HEK293 (cell line): ENCODE measurements at regions not wholly inside any gene's neighbourhood (a gene's known extent, or its start where the extent isn't known, plus 50 kb on each side); places are given as distances from the start of the nearest gene placed in this dataset.

Source experiments
- CTCF ChIA-PET: fragments of 350-600 bp; formaldehyde crosslinking; extraction: SDS; loops from one replicate; lab custom pipeline; 2021; ENCODE audit warnings: antibody characterized with exemption; lab: Yijun Ruan, JAX
- POLR2A ChIA-PET: fragments of 300-600 bp; formaldehyde crosslinking; extraction: SDS; loops from one replicate; lab custom pipeline; 2020; ENCODE audit warnings: antibody characterized with exemption, inconsistent platforms; lab: Yijun Ruan, JAX
- H3K27ac ChIP-seq: fragments of 200-500 bp; sonication (Bioruptor generic); 2 replicates; pipeline ENCODE4 v1.5.1; 2014; ENCODE audit warnings: low read depth, low read length, control low read depth, inconsistent platforms; ENCODE audit errors: extremely low read depth
- H3K36me3 ChIP-seq, 2 experiments: fragments of 200-500 bp in 1 of 2; sonication (Bioruptor generic) in 1 of 2; 1 replicate in 1 of 2; 2 replicates in 1 of 2; pipeline ENCODE4 v1.5.1; 2014 to 2017; ENCODE audit warnings: inconsistent platforms in 2 of 2, low read length in 2 of 2; ENCODE audit not compliant: control insufficient read depth in 2 of 2, insufficient read depth in 1 of 2
- H3K4me1 ChIP-seq: fragments of 200-500 bp; sonication (Bioruptor generic); 2 replicates; pipeline ENCODE4 v1.5.1; 2014; ENCODE audit warnings: mild to moderate bottlenecking, low read length, inconsistent platforms; ENCODE audit not compliant: control insufficient read depth, insufficient read depth
- H3K4me3 ChIP-seq: 2 replicates; pipeline ENCODE4 v1.5.1; 2011; ENCODE audit warnings: low read depth, mild to moderate bottlenecking, control low read depth, low read length, moderate library complexity
- H3K9me3 ChIP-seq: fragments of 200-500 bp; sonication (Bioruptor generic); 2 replicates; pipeline ENCODE4 v1.5.1; 2014; ENCODE audit warnings: low read depth, low read length, inconsistent platforms; ENCODE audit not compliant: control insufficient read depth, insufficient read depth
- HOXD13 ChIP-seq: sonication (generic); formaldehyde crosslinking; IDR thresholded peaks from 2 replicates; pipeline ENCODE4 v1.8.0; 2022; ENCODE audit warnings: missing genetic modification reagents, borderline replicate concordance
- REPIN1 ChIP-seq: fragments of 450-650 bp; formaldehyde crosslinking; IDR thresholded peaks from 2 replicates; pipeline ENCODE4 v1.5.1; 2017; ENCODE audit warnings: missing biosample characterization, missing genetic modification characterization, low read depth
- SCRT2 ChIP-seq: fragments of 450-650 bp; formaldehyde crosslinking; IDR thresholded peaks from 2 replicates; pipeline ENCODE4 v1.5.1; 2016; ENCODE audit warnings: missing biosample characterization, missing genetic modification characterization
- ZBTB17 ChIP-seq: fragments of 450-650 bp; formaldehyde crosslinking; IDR thresholded peaks from 2 replicates; pipeline ENCODE4 v1.5.1; 2016; ENCODE audit warnings: missing biosample characterization, missing genetic modification characterization
- ZBTB44 ChIP-seq: fragments of 450-650 bp; IDR thresholded peaks from 2 replicates; pipeline ENCODE4 v1.5.1; 2018; ENCODE audit warnings: missing biosample characterization, mild to moderate bottlenecking, missing genetic modification characterization
- ZBTB48 ChIP-seq: fragments of 450-650 bp; formaldehyde crosslinking; IDR thresholded peaks from 2 replicates; pipeline ENCODE4 v1.5.1; 2016; ENCODE audit warnings: missing biosample characterization, missing genetic modification characterization
- ZFP3 ChIP-seq: fragments of 450-650 bp; formaldehyde crosslinking; IDR thresholded peaks from 2 replicates; pipeline ENCODE4 v1.5.1; 2016; ENCODE audit warnings: low read depth, missing biosample characterization, missing genetic modification characterization
- ZNF10 ChIP-seq: fragments of 450-650 bp; formaldehyde crosslinking; IDR thresholded peaks from 2 replicates; pipeline ENCODE4 v1.5.1; 2017; ENCODE audit warnings: missing biosample characterization, missing genetic modification characterization
- ZNF174 ChIP-seq: fragments of 450-650 bp; formaldehyde crosslinking; IDR thresholded peaks from 2 replicates; pipeline ENCODE4 v1.5.0; 2017; ENCODE audit warnings: missing biosample characterization, mild to moderate bottlenecking, missing genetic modification characterization
- ZNF239 ChIP-seq: fragments of 450-650 bp; formaldehyde crosslinking; IDR thresholded peaks from 2 replicates; pipeline ENCODE4 v1.5.1; 2016; ENCODE audit warnings: missing biosample characterization, missing genetic modification characterization
- ZNF311 ChIP-seq: fragments of 450-650 bp; formaldehyde crosslinking; IDR thresholded peaks from 2 replicates; pipeline ENCODE4 v1.5.1; 2017; ENCODE audit warnings: missing biosample characterization, missing genetic modification characterization, borderline replicate concordance
- ZNF416 ChIP-seq: fragments of 450-650 bp; formaldehyde crosslinking; IDR thresholded peaks from 2 replicates; pipeline ENCODE4 v1.5.1; 2016; ENCODE audit warnings: missing biosample characterization, missing genetic modification characterization
- ZNF529 ChIP-seq: fragments of 450-650 bp; formaldehyde crosslinking; IDR thresholded peaks from 2 replicates; pipeline ENCODE4 v1.5.1; 2017; ENCODE audit warnings: missing genetic modification characterization, missing biosample characterization; ENCODE audit not compliant: insufficient replicate concordance
- ZNF560 ChIP-seq: fragments of 450-650 bp; formaldehyde crosslinking; IDR thresholded peaks from 2 replicates; pipeline ENCODE4 v1.5.1; 2017; ENCODE audit warnings: missing biosample characterization, missing genetic modification characterization, borderline replicate concordance
- ZNF571 ChIP-seq: fragments of 450-650 bp; formaldehyde crosslinking; IDR thresholded peaks from 2 replicates; pipeline ENCODE4 v1.5.0; 2017; ENCODE audit warnings: missing biosample characterization, missing genetic modification characterization
- ZNF792 ChIP-seq: fragments of 450-650 bp; formaldehyde crosslinking; IDR thresholded peaks from 2 replicates; pipeline ENCODE4 v1.5.1; 2016; ENCODE audit warnings: missing biosample characterization, missing genetic modification characterization
- ZNF837 ChIP-seq: fragments of 450-650 bp; formaldehyde crosslinking; IDR thresholded peaks from 2 replicates; pipeline ENCODE4 v1.5.1; 2016; ENCODE audit warnings: missing biosample characterization, missing genetic modification characterization
- TF ChIP-seq, protein P1 (sequence below): fragments of 450-650 bp; formaldehyde crosslinking; IDR thresholded peaks from 2 replicates; pipeline ENCODE4 v1.5.1; 2016; ENCODE audit warnings: missing biosample characterization, missing genetic modification characterization
- TF ChIP-seq, protein P2 (sequence below): fragments of 450-650 bp; formaldehyde crosslinking; IDR thresholded peaks from 2 replicates; pipeline ENCODE4 v1.5.1; 2017; ENCODE audit warnings: missing biosample characterization, mild to moderate bottlenecking, missing genetic modification characterization, moderate library complexity
- TF ChIP-seq, protein P3 (sequence below): fragments of 450-650 bp; formaldehyde crosslinking; IDR thresholded peaks from 2 replicates; pipeline ENCODE4 v1.5.1; 2017; ENCODE audit warnings: missing biosample characterization, missing genetic modification characterization
- TF ChIP-seq, protein P4 (sequence below): fragments of 450-650 bp; formaldehyde crosslinking; IDR thresholded peaks from 2 replicates; pipeline ENCODE4 v1.5.1; 2016; ENCODE audit warnings: missing biosample characterization, missing genetic modification characterization, borderline replicate concordance

- TF ChIP-seq, protein P1, sequence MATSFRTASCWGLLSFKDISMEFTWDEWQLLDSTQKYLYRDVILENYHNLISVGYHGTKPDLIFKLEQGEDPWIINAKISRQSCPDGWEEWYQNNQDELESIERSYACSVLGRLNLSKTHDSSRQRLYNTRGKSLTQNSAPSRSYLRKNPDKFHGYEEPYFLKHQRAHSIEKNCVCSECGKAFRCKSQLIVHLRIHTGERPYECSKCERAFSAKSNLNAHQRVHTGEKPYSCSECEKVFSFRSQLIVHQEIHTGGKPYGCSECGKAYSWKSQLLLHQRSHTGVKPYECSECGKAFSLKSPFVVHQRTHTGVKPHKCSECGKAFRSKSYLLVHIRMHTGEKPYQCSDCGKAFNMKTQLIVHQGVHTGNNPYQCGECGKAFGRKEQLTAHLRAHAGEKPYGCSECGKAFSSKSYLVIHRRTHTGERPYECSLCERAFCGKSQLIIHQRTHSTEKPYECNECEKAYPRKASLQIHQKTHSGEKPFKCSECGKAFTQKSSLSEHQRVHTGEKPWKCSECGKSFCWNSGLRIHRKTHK (tag by site-specific recombination): no peak
- no peak for TF ChIP-seq ZFP3 (tag by site-specific recombination)
- TF ChIP-seq ZBTB48: no peak
- TF ChIP-seq, protein P2, sequence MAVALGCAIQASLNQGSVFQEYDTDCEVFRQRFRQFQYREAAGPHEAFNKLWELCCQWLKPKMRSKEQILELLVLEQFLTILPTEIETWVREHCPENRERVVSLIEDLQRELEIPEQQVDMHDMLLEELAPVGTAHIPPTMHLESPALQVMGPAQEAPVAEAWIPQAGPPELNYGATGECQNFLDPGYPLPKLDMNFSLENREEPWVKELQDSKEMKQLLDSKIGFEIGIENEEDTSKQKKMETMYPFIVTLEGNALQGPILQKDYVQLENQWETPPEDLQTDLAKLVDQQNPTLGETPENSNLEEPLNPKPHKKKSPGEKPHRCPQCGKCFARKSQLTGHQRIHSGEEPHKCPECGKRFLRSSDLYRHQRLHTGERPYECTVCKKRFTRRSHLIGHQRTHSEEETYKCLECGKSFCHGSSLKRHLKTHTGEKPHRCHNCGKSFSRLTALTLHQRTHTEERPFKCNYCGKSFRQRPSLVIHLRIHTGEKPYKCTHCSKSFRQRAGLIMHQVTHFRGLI (tag by site-specific recombination): no peak
Observed at GRCh38 chr3:59658274-59658673, 608.4 kb upstream of the CFAP20DC start (continued).

DNA sequence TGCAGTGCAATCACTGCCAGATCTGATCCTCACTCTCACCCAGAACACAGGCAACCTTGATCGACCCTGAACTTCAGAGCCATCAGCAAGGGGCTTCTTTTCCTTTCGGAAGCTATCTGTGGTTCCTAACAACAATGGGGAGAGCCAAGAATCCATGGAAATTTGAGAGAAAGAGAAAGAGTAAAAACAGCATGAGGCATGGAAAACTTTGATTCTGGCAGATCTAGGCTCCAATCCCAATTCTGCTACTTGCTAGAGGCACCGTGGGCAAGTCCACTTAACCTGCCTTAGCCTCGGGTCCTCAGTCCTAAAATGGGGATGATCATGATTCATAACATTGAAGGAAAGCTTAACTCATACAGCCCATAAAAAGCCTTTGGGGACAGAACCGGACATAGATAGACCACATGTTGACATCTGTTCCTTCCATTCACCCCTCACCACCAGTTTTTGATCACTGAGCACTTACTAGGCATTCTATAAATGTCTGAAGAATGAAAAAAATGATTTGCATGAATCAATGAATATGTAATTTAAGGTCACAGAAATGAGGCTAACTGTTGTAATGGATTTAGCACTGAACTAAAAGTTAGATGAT is 605.7 kb upstream of the CFAP20DC start:
- no peak for TF ChIP-seq ZNF560 (tag by site-specific recombination)
- no peak for TF ChIP-seq ZNF174 (tag by site-specific recombination)
- TF ChIP-seq, protein P3, sequence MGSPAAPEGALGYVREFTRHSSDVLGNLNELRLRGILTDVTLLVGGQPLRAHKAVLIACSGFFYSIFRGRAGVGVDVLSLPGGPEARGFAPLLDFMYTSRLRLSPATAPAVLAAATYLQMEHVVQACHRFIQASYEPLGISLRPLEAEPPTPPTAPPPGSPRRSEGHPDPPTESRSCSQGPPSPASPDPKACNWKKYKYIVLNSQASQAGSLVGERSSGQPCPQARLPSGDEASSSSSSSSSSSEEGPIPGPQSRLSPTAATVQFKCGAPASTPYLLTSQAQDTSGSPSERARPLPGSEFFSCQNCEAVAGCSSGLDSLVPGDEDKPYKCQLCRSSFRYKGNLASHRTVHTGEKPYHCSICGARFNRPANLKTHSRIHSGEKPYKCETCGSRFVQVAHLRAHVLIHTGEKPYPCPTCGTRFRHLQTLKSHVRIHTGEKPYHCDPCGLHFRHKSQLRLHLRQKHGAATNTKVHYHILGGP (tag by site-specific recombination): no peak
- no peak for TF ChIP-seq ZNF311 (tag by site-specific recombination)
- no peak for TF ChIP-seq ZBTB44 (tag by site-specific recombination)
- TF ChIP-seq, protein P2 (tag by site-specific recombination): no peak
- TF ChIP-seq, protein P4, sequence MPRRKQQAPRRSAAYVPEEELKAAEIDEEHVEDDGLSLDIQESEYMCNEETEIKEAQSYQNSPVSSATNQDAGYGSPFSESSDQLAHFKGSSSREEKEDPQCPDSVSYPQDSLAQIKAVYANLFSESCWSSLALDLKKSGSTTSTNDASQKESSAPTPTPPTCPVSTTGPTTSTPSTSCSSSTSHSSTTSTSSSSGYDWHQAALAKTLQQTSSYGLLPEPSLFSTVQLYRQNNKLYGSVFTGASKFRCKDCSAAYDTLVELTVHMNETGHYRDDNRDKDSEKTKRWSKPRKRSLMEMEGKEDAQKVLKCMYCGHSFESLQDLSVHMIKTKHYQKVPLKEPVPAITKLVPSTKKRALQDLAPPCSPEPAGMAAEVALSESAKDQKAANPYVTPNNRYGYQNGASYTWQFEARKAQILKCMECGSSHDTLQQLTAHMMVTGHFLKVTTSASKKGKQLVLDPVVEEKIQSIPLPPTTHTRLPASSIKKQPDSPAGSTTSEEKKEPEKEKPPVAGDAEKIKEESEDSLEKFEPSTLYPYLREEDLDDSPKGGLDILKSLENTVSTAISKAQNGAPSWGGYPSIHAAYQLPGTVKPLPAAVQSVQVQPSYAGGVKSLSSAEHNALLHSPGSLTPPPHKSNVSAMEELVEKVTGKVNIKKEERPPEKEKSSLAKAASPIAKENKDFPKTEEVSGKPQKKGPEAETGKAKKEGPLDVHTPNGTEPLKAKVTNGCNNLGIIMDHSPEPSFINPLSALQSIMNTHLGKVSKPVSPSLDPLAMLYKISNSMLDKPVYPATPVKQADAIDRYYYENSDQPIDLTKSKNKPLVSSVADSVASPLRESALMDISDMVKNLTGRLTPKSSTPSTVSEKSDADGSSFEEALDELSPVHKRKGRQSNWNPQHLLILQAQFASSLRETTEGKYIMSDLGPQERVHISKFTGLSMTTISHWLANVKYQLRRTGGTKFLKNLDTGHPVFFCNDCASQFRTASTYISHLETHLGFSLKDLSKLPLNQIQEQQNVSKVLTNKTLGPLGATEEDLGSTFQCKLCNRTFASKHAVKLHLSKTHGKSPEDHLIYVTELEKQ (tag by site-specific recombination): no peak
- no peak for TF ChIP-seq SCRT2 (tag by site-specific recombination)
- no peak for TF ChIP-seq REPIN1 (tag by site-specific recombination)
- no peak for TF ChIP-seq ZNF10
- no peak for TF ChIP-seq ZNF792 (tag by site-specific recombination)
- no peak for TF ChIP-seq ZNF239 (tag by site-specific recombination)
- no peak for TF ChIP-seq ZNF529 (tag by site-specific recombination)
- no peak for TF ChIP-seq ZBTB17
- no peak for TF ChIP-seq ZNF571 (tag by site-specific recombination)
- TF ChIP-seq HOXD13 (CRISPR knock-in tag): no peak
- no peak for TF ChIP-seq ZNF837 (tag by site-specific recombination)
- TF ChIP-seq ZNF416: no peak
- H3K9me3 ChIP-seq: no peaks in the 10 kb centered on the region
- H3K4me1 ChIP-seq: 0 out of 2 replicates have a peak, but pooled peaks cover 4% of the 10 kb centered on the region
- ChIA-PET CTCF (interaction anchor here (0.6 to 0.7 kb wide), 3 partner anchors 133 to 1087 kb away, joined by 3 to 4 read pairs (median 3); no protein-coding TSS in a partner anchor), POLR2A (no interaction called here)
- H3K27ac ChIP-seq: no peak overlapping the region
- no peaks in the 10 kb centered on the region for H3K36me3 ChIP-seq
- no peak overlapping the region for H3K4me3 ChIP-seq
